ENCODE measurements at regions not wholly inside any gene's neighbourhood (a gene's known extent, or its start where the extent isn't known, plus 50 kb on each side); places are given as distances from the start of the nearest gene placed in this dataset.

DNA sequence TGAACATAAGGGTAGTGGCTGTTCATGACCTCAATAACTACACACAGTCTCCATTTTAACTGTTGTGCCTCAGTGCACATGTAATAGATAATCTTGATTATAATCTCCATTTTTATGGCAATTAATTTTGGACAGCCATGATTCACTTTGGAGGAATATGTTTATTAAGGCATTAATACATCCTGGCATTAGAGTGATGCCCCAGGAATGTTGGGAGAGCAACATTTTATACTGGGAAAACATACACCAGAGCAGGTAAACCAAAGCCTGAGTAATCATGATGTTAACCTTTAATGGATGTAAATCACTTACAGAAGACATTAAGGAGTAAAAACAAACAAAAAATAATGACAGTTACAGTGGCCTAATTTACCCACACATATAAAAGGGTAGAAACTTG is 886.3 kb upstream of the RAG2 start:
- Histone ChIP-seq H3K9me3 (no peaks in the 10 kb centered on the region), H3K36me3 (no peaks in the 10 kb centered on the region), H3K4me1 (ENCODE audit: control insufficient read depth in 1 of 2, insufficient read depth in 1 of 2, low read depth in 1 of 2, low read length in 1 of 2) (no peaks in the 10 kb centered on the region), H3K27ac (no peak overlapping the region), H3K27me3 (no peaks in the 10 kb centered on the region), H3K4me3 (ENCODE audit: low read depth in 1 of 2, low read length in 1 of 2) (no peak overlapping the region)
- TF ChIP-seq, protein P1, sequence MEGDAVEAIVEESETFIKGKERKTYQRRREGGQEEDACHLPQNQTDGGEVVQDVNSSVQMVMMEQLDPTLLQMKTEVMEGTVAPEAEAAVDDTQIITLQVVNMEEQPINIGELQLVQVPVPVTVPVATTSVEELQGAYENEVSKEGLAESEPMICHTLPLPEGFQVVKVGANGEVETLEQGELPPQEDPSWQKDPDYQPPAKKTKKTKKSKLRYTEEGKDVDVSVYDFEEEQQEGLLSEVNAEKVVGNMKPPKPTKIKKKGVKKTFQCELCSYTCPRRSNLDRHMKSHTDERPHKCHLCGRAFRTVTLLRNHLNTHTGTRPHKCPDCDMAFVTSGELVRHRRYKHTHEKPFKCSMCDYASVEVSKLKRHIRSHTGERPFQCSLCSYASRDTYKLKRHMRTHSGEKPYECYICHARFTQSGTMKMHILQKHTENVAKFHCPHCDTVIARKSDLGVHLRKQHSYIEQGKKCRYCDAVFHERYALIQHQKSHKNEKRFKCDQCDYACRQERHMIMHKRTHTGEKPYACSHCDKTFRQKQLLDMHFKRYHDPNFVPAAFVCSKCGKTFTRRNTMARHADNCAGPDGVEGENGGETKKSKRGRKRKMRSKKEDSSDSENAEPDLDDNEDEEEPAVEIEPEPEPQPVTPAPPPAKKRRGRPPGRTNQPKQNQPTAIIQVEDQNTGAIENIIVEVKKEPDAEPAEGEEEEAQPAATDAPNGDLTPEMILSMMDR (IDR thresholded peaks at IDR 0.05) = no peak

DNA sequence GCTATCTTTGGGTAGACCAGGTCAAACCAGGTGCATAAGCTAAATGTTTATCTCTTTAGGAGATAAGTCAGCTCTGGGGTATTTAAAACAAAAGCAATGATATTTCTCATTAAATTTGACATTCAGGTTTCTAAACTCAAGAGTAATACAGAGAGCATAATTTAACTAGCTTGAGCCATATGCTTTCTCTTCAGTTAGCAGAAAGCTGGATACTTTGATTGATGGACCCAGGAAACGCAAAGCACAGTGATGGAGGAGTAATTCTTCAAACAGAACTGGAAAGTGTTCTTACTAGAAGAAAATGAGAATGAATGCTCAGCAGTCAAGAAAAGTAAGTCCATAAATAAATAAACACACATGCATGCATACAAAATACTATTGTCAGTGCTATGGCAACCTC is 885.7 kb upstream of the RAG2 start:
- no peaks in the 10 kb centered on the region for H3K4me1 ChIP-seq (ENCODE audit: control insufficient read depth in 1 of 2, insufficient read depth in 1 of 2, low read depth in 1 of 2, low read length in 1 of 2)
- H3K36me3 ChIP-seq = no peaks in the 10 kb centered on the region
- no peak overlapping the region for H3K4me3 ChIP-seq (ENCODE audit: low read depth in 1 of 2, low read length in 1 of 2)
- no peaks in the 10 kb centered on the region for H3K9me3 ChIP-seq
- TF ChIP-seq, protein P1 (IDR thresholded peaks at IDR 0.05) = no peak
- H3K27me3 ChIP-seq = no peaks in the 10 kb centered on the region
- no peak overlapping the region for H3K27ac ChIP-seq

DNA sequence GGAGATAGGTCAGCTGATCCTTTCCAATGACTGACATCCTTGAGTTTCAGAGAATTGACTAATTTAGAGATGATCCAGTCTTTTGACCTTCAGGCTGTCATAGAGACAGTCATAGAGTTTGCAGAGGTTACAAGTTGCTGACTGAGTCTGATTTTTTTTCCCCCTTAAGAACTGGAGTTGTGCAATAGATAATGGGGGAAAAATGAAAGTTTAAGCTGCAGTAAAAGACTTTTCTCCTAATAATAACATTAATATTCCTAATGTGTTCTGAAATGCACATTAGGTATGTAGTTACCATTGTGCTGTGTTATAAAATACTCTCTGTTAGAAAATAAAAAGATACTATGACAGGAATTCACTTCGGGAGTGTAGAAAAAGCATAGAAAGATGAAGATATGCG is 876.9 kb upstream of the RAG2 start:
- no peak overlapping the region for H3K27ac ChIP-seq
- TF ChIP-seq, protein P1 (IDR thresholded peaks at IDR 0.05) = no peak
- no peaks in the 10 kb centered on the region for H3K27me3 ChIP-seq
- H3K36me3 ChIP-seq = no peaks in the 10 kb centered on the region
- no peaks in the 10 kb centered on the region for H3K4me1 ChIP-seq (ENCODE audit: control insufficient read depth in 1 of 2, insufficient read depth in 1 of 2, low read depth in 1 of 2, low read length in 1 of 2)
- no peaks in the 10 kb centered on the region for H3K9me3 ChIP-seq
- no peak overlapping the region for H3K4me3 ChIP-seq (ENCODE audit: low read depth in 1 of 2, low read length in 1 of 2)

DNA sequence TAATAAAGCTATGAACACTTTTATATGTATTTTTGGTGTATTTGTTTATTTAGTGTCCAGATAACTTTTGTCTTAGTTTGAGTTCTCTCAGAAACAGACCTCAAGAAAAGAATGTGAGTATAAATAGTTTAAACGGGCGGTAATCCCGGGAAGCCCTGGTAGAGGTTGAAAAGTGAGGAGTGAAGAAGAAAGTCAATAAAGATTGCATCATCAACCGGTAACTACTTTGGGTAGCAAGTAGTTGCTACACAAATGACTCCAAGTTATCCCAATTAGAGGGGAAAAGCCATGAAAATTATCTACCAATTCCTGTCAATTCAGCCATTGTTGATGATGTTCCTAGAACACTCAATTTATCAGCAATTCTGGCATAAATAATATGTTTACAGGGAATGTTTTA is 870.3 kb upstream of the RAG2 start:
- TF ChIP-seq, protein P1 (IDR thresholded peaks at IDR 0.05) = no peak

DNA sequence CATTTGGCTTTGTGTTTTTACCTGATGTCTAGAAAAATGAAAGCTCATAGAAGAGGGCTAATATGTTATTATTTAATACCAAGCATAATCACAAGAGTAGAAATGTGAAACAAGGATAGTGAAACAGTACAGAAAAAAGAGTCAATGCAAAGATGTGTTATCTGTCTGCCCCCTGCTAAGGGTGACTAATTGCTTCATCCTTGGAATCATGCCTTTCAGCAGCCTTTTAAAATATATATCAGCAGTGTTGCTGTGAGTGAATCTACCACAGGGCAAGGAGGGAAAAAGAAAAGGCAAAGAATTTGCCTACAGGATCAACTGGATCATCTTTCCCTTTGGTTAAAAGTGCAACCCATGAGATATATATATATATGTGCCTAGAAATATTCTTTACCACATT is 867.2 kb upstream of the RAG2 start:
- TF ChIP-seq, protein P1 (IDR thresholded peaks at IDR 0.05) = no peak
- Histone ChIP-seq H3K9me3 (no peaks in the 10 kb centered on the region), H3K36me3 (no peaks in the 10 kb centered on the region), H3K4me1 (ENCODE audit: control insufficient read depth in 1 of 2, insufficient read depth in 1 of 2, low read depth in 1 of 2, low read length in 1 of 2) (no peaks in the 10 kb centered on the region), H3K27ac (no peak overlapping the region), H3K4me3 (ENCODE audit: low read depth in 1 of 2, low read length in 1 of 2) (no peak overlapping the region), H3K27me3 (no peaks in the 10 kb centered on the region)

More for the DNA sequence above, 870.3 kb upstream of the RAG2 start:
- Histone ChIP-seq H3K27ac (no peak overlapping the region), H3K4me1 (ENCODE audit: control insufficient read depth in 1 of 2, insufficient read depth in 1 of 2, low read depth in 1 of 2, low read length in 1 of 2) (no peaks in the 10 kb centered on the region), H3K4me3 (ENCODE audit: low read depth in 1 of 2, low read length in 1 of 2) (no peak overlapping the region), H3K27me3 (no peaks in the 10 kb centered on the region), H3K9me3 (no peaks in the 10 kb centered on the region), H3K36me3 (no peaks in the 10 kb centered on the region)

DNA sequence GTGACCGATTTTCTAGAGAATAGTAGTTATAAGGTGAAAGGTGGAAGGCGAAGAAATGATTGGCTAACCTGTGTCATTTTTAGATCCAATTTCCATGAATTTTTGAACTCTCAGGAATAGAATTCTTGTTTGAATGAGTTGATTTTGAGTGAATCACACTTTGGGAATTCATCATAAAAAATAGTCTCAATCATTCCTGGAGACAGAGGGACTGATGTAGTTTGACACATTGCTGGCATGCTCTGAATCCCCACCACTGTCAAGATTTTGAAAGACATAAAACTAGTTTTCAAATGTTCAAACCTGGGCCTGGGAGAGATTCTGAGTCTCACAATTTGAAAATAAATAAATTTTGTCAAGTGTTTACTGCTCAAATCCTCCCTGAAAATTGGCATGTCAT is 861.4 kb upstream of the RAG2 start:
- Histone ChIP-seq H3K27me3 (no peaks in the 10 kb centered on the region), H3K4me1 (ENCODE audit: control insufficient read depth in 1 of 2, insufficient read depth in 1 of 2, low read depth in 1 of 2, low read length in 1 of 2) (peaks cover 0 to 8% of the 10 kb centered on the region in 2 experiments), H3K4me3 (ENCODE audit: low read depth in 1 of 2, low read length in 1 of 2) (no peak overlapping the region), H3K27ac (no peak overlapping the region), H3K36me3 (no peaks in the 10 kb centered on the region), H3K9me3 (no peaks in the 10 kb centered on the region)
- TF ChIP-seq, protein P1 (IDR thresholded peaks at IDR 0.05) = no peak

Measured in neutrophil (primary cell).